GM19372 (cell line): ENCODE measurements at regions not wholly inside any gene's neighbourhood (a gene's known extent, or its start where the extent isn't known, plus 50 kb on each side); places are given as distances from the start of the nearest gene placed in this dataset.
"Not testable (repeated sequence)": the region's sequence is repeated elsewhere in the genome, so short reads cannot be mapped to it uniquely, and the experiment has no call there.

Experiments used
- ATAC-seq: cut with Tn5 transposase; IDR thresholded peaks from one replicate; pipeline ENCODE4 v1.9.1; 2021; ENCODE audit warnings: mild to moderate bottlenecking, low read depth, moderate library complexity; ENCODE audit not compliant: unreplicated experiment

GRCh38 chr3:193800138-193801043 lies 207.4 kb downstream of the OPA1 start:
- ATAC-seq, result no peak

GRCh38 chr3:193801097-193801496 lies 208.1 kb downstream of the OPA1 start:
- ATAC-seq, result no peak

- ATAC-seq, result no peak
Measured at GRCh38 chr3:193803288-193803687, 210.3 kb downstream of the OPA1 start.

- no peak for ATAC-seq
Measured at GRCh38 chr3:193805448-193805847, 212.4 kb downstream of the OPA1 start.

- ATAC-seq, result no peak
Measured at GRCh38 chr3:193808317-193808716, 215.3 kb downstream of the OPA1 start.

- no peak for ATAC-seq
Measured at GRCh38 chr3:193809106-193809505, 216.1 kb downstream of the OPA1 start.

GRCh38 chr3:193812078-193812725 lies 219.2 kb downstream of the OPA1 start:
- ATAC-seq, result no peak

- ATAC-seq, result no peak
Measured at GRCh38 chr3:193812791-193813500, 219.9 kb downstream of the OPA1 start.

GRCh38 chr3:193813501-193813830 lies 220.5 kb downstream of the OPA1 start:
- ATAC-seq, result no peak

GRCh38 chr3:193814166-193814892 lies 221.3 kb downstream of the OPA1 start:
- ATAC-seq, result no peak

GRCh38 chr3:193815246-193816027 lies 222.4 kb downstream of the OPA1 start:
- no peak for ATAC-seq

- ATAC-seq, result no peak
Measured at GRCh38 chr3:193816028-193816395, 223.0 kb downstream of the OPA1 start.

- ATAC-seq, result no peak
Measured at GRCh38 chr3:193816656-193817311, 223.8 kb downstream of the OPA1 start.

GRCh38 chr3:193819117-193820010 lies 226.4 kb downstream of the OPA1 start:
- no peak for ATAC-seq

GRCh38 chr3:193821151-193821668 lies 228.2 kb downstream of the OPA1 start:
- ATAC-seq, result no peak

- no peak for ATAC-seq
Measured at GRCh38 chr3:193822492-193823212, 229.6 kb downstream of the OPA1 start.

GRCh38 chr3:193823213-193823605 lies 230.2 kb downstream of the OPA1 start:
- not testable (repeated sequence) for ATAC-seq

- ATAC-seq, result no peak
Measured at GRCh38 chr3:193824365-193824764, 231.4 kb downstream of the OPA1 start.
